Esophagus (tissue), 2 donors: ENCODE measurements at regions not wholly inside any gene's neighbourhood (a gene's known extent, or its start where the extent isn't known, plus 50 kb on each side); places are given as distances from the start of the nearest gene placed in this dataset.
"Not testable (repeated sequence)": the region's sequence is repeated elsewhere in the genome, so short reads cannot be mapped to it uniquely, and the experiment has no call there.

ENCODE experiments used
- H3K27ac ChIP-seq, 2 donors: one replicate each; pipeline ENCODE4 v1.5.1; 2013; ENCODE audit warnings: low read depth in 2 of 2, mild to moderate bottlenecking in 2 of 2, inconsistent platforms in 1 of 2, low read length in 1 of 2, moderate library complexity in 1 of 2
- H3K27me3 ChIP-seq, 2 donors: one replicate each; pipeline ENCODE4 v1.6.1; 2013; ENCODE audit warnings: low read length in 2 of 2, control low read depth in 1 of 2, mild to moderate bottlenecking in 1 of 2; ENCODE audit not compliant: insufficient read depth in 2 of 2, control insufficient read depth in 1 of 2
- H3K36me3 ChIP-seq, 2 donors: one replicate each; pipeline ENCODE4 v1.6.1; 2013; ENCODE audit warnings: low read length in 1 of 2; ENCODE audit not compliant: control insufficient read depth in 2 of 2, insufficient read depth in 2 of 2
- H3K4me1 ChIP-seq, 2 donors: one replicate each; pipeline ENCODE4 v1.6.1; 2013; ENCODE audit warnings: low read length in 1 of 2; ENCODE audit not compliant: control insufficient read depth in 2 of 2, insufficient read depth in 2 of 2
- H3K4me3 ChIP-seq, 2 donors: one replicate each; pipeline ENCODE4 v1.5.1; 2013; ENCODE audit warnings: low read length in 2 of 2, mild to moderate bottlenecking in 2 of 2, low read depth in 1 of 2, moderate library complexity in 1 of 2
- H3K9me3 ChIP-seq, 2 donors: one replicate each; pipeline ENCODE4 v1.6.1; 2013; ENCODE audit warnings: mild to moderate bottlenecking in 2 of 2, low read depth in 1 of 2, low read length in 1 of 2, moderate library complexity in 1 of 2; ENCODE audit not compliant: control insufficient read depth in 2 of 2, insufficient read depth in 1 of 2
- WGBS, 2 donors: extraction: QIAGEN DNeasy Blood & Tissue Kit; methylation state at CpG; one replicate each; pipeline ENCODE4 v1.1.7; 2013; 5-methylcytosine and 5-hydroxymethylcytosine counted together
- donor health status: healthy with polysubstance abuse.
- donor health status: Bipolar disorder and iron deficiency.

DNA sequence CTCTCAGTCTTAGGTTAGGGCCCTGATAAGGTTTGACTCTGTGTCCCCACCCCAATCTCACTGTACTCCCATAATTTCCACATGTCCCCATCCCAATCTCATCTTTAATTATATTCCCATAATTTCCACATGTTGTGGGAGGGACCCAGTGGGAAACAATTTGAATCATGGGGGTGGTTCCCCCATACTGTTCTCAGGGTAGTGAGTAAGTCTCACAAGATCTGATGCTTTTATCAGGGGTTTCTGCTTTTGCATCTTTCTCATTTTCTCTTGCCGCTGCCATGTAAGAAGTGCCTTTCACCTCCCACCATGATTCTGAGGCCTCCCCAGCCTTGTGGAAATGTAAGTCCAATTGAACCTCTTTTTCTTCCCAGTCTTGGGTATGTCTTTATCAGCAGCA lies 91.2 kb downstream of the TMCO5A start:
- not testable (repeated sequence) for H3K36me3 ChIP-seq, H3K4me1 ChIP-seq, H3K27me3 ChIP-seq, H3K27ac ChIP-seq, H3K4me3 ChIP-seq, H3K9me3 ChIP-seq
- 91 to 100% methylated on average over 1 of the region's 1 CpG for WGBS, 2 donors

DNA sequence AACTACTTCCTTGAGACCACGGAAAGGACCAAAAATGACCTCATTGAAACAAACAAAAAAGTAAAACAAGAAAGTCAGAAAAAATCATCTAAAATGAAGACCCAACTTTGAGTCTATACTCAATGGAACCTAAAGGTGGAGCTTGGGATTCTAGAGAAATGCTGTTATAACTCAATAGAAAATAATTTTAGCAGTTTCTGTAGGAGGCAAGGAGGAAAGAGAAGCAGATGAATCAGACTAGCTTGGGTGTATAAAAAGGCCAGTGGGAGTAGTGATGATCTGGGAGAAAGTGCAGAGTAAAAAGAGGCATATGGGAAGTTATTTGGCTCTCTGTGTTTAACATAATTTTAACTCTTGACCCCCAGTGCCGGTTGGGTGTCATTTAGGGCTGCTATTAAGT lies 94.4 kb downstream of the TMCO5A start:
- H3K27ac ChIP-seq, result no peak overlapping the region

DNA sequence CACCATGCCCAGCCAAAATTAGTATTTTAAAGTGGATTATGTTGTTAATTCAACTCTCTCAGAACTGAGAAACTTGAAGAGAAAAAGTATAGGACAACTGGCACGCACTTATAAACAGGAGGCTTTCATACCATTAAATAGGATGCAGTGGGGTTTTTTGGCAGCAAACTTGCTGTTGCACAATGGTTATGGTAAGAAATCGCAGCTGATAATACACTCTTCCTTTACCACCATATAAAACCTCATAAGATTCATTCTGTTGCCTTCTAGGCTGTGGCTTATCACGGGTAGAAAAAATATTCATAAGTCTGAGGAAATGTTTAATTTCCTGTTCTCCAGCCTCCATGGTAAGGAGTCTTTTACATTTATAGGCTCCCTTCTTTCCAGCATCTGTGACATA lies 95.3 kb downstream of the TMCO5A start:
- no peaks in the 10 kb centered on the region for H3K27me3 ChIP-seq
- no peak overlapping the region for H3K4me3 ChIP-seq
- H3K27ac ChIP-seq, result no peak overlapping the region
- H3K4me1 ChIP-seq, result no peaks in the 10 kb centered on the region
- no peaks in the 10 kb centered on the region for H3K36me3 ChIP-seq
- no peaks in the 10 kb centered on the region for H3K9me3 ChIP-seq
- 67 to 74% methylated on average over 3 of the region's 3 CpGs for WGBS, 2 donors

More for the DNA sequence above, 94.4 kb downstream of the TMCO5A start:
- Histone ChIP-seq H3K4me3 (no peak overlapping the region), H3K9me3 (no peaks in the 10 kb centered on the region), H3K27me3 (no peaks in the 10 kb centered on the region), H3K4me1 (no peaks in the 10 kb centered on the region), H3K36me3 (no peaks in the 10 kb centered on the region)
- WGBS, 2 donors, result 53 to 66% methylated on average over 2 of the region's 2 CpGs

DNA sequence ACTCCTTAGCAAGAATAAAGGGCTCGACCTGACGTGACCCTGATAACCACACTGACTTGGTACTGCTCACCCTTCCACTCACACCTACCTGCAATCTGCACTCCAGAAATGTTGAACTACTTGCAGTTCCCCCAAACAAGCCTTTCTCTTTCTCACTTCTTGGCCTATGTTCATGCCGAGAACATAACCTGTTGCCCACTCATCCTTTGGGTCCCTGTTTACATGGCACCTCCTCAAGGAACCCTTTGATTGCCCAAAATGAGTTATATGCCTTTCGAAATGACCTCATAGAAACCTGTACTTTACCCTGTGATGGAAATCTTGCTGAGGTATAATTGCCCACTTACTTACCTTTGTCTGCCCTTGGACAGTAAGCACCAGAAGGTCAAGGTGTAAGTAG lies 96.2 kb downstream of the TMCO5A start:
- H3K27ac ChIP-seq, result no peak overlapping the region
- H3K4me1 ChIP-seq, result no peaks in the 10 kb centered on the region
- 87 to 92% methylated on average over 4 of the region's 4 CpGs for WGBS, 2 donors
- no peaks in the 10 kb centered on the region for H3K27me3 ChIP-seq
- no peaks in the 10 kb centered on the region for H3K9me3 ChIP-seq
- no peak overlapping the region for H3K4me3 ChIP-seq
- H3K36me3 ChIP-seq, result no peaks in the 10 kb centered on the region

DNA sequence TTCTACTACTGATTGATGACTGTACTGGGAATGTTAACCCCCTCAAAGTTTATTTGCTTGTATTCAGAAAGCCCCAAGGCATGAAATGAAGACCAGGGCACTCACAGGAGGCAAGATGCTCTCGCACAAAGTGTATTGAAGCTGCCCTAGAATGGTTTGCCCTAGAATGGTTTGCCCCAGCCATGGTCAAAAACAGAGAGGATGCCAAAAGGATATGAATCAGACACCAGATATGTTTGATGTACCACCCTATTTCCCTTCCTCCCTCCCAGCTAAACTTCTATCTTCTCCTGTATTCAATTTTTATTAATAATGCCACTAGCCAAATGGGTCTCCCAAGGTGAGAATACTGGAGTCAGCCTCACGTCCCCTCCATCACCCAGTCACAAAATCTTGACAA lies 101.3 kb downstream of the TMCO5A start:
- 80 to 87% methylated on average over 2 of the region's 2 CpGs for WGBS, 2 donors
- H3K27ac ChIP-seq, result no peak overlapping the region
- H3K4me3 ChIP-seq, result no peak overlapping the region
- H3K36me3 ChIP-seq, result no peaks in the 10 kb centered on the region
- no peaks in the 10 kb centered on the region for H3K9me3 ChIP-seq
- H3K27me3 ChIP-seq, result no peaks in the 10 kb centered on the region
- no peaks in the 10 kb centered on the region for H3K4me1 ChIP-seq

DNA sequence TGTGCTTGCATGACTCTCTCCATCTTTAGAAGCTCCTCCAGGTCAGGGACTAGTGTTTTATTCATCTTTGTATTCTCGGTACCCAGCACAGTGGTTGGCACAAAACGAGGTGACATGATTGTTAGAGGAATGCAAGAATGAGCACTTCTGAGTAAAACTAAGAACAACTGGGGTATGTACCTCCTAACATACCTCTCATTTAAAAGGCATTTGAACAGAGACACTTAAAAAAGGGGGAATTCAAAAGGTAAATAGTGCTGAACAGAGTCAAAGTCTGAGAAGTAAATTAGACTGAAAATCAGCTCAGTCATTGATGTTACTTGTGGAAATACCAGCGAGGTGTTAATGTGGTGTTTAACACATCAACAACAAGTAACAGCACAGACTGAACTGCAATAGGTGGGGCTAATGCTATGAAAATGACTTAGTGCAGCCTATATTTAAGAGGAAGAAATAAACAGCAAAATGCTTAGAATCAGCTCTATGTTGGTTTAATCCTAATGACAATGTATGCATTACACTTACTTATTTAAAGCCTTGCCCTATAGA lies 102.4 kb downstream of the TMCO5A start:
- H3K4me1 ChIP-seq, result no peaks in the 10 kb centered on the region
- H3K9me3 ChIP-seq, result no peaks in the 10 kb centered on the region
- H3K27ac ChIP-seq, result no peak overlapping the region
- WGBS, 2 donors, result 62 to 77% methylated on average over 3 of the region's 3 CpGs
- H3K36me3 ChIP-seq, result no peaks in the 10 kb centered on the region
- H3K4me3 ChIP-seq, result no peak overlapping the region
- no peaks in the 10 kb centered on the region for H3K27me3 ChIP-seq

DNA sequence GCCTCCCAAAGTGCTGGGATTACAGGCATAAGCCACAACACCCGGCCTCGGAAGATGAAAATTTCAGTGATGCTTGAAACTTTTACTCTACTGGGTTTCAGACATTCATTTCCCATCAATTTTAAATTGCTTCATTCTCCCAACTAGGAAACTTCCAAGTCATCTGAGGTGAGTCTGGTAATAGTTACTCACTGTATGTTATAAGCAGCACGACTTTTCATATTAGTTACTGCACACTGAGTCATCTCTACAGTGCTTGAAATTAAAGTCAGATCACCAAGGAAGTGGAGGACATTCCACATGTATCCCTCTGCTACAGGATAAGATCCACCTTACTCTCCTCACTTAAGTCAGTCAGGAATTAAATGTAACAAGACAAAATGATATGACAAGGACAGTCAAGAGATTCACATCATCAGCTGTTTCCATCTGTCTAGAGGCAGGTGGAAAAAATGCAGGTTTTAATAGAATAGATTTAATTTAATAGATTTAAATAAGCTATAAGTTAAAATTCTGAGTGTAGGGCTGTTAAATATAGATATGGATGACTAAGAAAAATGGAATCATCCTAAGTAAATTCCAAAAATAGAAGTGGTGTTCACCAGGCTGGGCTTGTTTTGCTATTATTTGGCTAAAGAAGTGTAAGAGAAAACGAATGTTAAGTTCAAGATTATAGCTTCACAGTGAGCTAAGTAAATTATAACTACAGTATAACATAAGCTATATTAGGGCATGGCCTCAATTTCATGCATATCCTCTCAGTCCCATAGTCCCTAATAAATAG lies 104.4 kb downstream of the TMCO5A start:
- Histone ChIP-seq H3K4me3 (no peak overlapping the region), H3K9me3 (no peaks in the 10 kb centered on the region), H3K27me3 (no peaks in the 10 kb centered on the region), H3K4me1 (no peaks in the 10 kb centered on the region), H3K36me3 (no peaks in the 10 kb centered on the region), H3K27ac (no peak overlapping the region)
- 67 to 71% methylated on average over 4 of the region's 4 CpGs for WGBS, 2 donors

DNA sequence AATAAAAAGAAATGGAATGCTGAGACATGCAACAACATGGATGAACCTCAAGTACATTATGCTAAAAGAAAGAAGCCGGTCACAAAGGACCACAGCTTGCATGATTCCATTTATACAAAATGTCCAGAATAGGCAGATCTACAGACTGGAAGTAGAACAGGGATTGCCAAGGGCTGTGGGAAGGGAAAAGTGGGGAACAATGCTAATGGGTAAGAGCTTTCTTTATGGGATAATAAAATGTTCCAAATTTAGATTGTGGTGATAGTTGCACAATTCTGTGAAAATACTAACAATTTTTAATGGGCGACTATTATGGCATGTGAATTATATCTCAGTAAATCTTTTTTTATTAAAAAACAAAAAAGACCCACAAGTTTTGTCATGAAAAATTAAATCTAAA lies 106.2 kb downstream of the TMCO5A start:
- Histone ChIP-seq H3K36me3 (no peaks in the 10 kb centered on the region), H3K27me3 (no peaks in the 10 kb centered on the region), H3K4me1 (no peaks in the 10 kb centered on the region), H3K4me3 (no peak overlapping the region), H3K9me3 (no peaks in the 10 kb centered on the region), H3K27ac (no peak overlapping the region)
- 87 to 88% methylated on average over 2 of the region's 2 CpGs for WGBS, 2 donors

DNA sequence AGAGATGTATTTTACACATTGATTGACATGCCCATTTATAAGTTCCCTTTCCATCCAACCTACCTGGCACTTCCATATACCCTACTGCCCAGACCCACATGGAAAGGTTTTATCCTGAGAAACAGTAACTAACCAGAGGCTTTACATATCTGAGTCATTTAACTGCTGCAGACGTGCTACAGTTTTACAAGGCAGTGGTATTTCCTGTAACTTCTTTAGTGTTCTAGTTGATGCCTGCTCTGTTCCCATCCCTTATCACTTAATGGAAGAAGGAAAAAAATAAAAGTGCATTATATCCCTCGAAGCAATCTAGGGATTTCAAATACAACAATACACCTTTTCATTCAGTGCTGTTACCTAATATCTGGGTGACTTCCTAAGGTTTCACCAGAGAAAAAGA lies 107.1 kb downstream of the TMCO5A start:
- Histone ChIP-seq H3K27me3 (no peaks in the 10 kb centered on the region), H3K4me1 (no peaks in the 10 kb centered on the region), H3K4me3 (no peak overlapping the region), H3K36me3 (no peaks in the 10 kb centered on the region), H3K9me3 (no peaks in the 10 kb centered on the region), H3K27ac (no peak overlapping the region)
- 26 to 35% methylated on average over 2 of the region's 2 CpGs for WGBS, 2 donors

DNA sequence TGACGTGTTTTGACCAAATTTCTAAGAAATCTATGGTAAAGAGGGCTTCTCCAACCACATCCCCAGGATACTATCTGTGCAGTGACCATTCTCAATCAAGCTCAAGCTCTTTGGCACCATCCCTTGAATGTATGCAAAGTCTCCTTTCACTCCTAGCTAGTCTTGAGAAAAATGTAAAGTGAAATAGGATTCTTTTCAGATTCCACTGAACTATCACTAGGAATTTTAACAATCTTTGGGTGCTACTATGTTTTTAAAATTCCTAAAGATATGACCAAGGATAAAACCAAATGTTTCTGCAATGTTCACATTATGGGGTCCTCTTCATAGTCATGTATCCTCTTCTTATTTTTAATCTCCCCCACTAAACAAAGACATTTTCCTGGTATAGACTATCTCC lies 107.8 kb downstream of the TMCO5A start:
- 57 to 61% methylated on average over 1 of the region's 1 CpG for WGBS, 2 donors
- Histone ChIP-seq H3K27ac (no peak overlapping the region), H3K36me3 (no peaks in the 10 kb centered on the region), H3K9me3 (no peaks in the 10 kb centered on the region), H3K27me3 (no peaks in the 10 kb centered on the region), H3K4me3 (no peak overlapping the region), H3K4me1 (no peaks in the 10 kb centered on the region)
